Erythroblast (primary cell): ENCODE measurements at regions not wholly inside any gene's neighbourhood (a gene's known extent, or its start where the extent isn't known, plus 50 kb on each side); places are given as distances from the start of the nearest gene placed in this dataset.

ENCODE experiments used
- GATA1 ChIP-seq: IDR thresholded peaks from 2 replicates; pipeline ENCODE4 v1.6.1; 2011; ENCODE audit warnings: low read depth, mild to moderate bottlenecking, control low read depth, low read length, moderate library complexity
- POLR2A ChIP-seq: IDR thresholded peaks from 2 replicates; pipeline ENCODE4 v1.6.1; 2011; ENCODE audit warnings: mild to moderate bottlenecking, low read length

DNA sequence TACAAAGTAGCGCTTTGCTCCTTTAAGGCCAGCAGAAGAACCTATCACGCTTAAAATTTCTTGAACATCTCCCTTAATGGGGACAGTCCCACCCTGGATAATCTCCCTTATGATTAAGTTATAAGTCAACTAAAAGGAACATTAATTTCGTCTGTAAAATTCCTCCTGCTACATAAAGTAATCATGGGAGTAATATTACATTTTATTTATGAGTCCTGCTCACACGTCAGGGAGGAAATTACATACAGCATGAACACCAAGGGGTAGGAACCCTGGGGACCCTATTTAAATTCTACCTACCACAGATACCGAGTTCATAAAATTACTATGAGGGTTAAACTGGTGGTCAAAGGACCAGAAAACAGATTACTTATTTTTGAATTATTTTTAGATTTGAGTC lies 926.6 kb upstream of the MBL2 start:
- TF ChIP-seq POLR2A (no peak), GATA1 (no peak)
